AG04450 (cell line): ENCODE measurements at regions not wholly inside any gene's neighbourhood (a gene's known extent, or its start where the extent isn't known, plus 50 kb on each side); places are given as distances from the start of the nearest gene placed in this dataset.
A peak's percentile ranks its signal among the peaks of the same experiment; 100 is the strongest.

Experiments
- CTCF ChIA-PET: fragments of 300-600, 350-600 bp; formaldehyde crosslinking; extraction: SDS; loops from one replicate; lab custom pipeline; 2022; ENCODE audit warnings: antibody characterized with exemption, inconsistent platforms; lab: Charles Lee
- POLR2A ChIA-PET: fragments of 350-600 bp; formaldehyde crosslinking; extraction: SDS; loops from one replicate; lab custom pipeline; 2021; ENCODE audit warnings: antibody characterized with exemption, inconsistent platforms; lab: Yijun Ruan, JAX
- DNase-seq: peaks from one replicate; pipeline ENCODE4 v3.0.0-alpha.2; 2011; ENCODE audit warnings: low read depth, low spot score
- H3K27ac ChIP-seq: one replicate; pipeline ENCODE4 v1.5.1; 2012; ENCODE audit warnings: low read depth, low read length, control low read depth
- H3K27me3 ChIP-seq: one replicate; pipeline ENCODE4 v1.6.0; 2012; ENCODE audit warnings: low read length; ENCODE audit not compliant: control insufficient read depth, insufficient read depth
- H3K4me3 ChIP-seq: 2 replicates; pipeline ENCODE4 v1.5.1; 2011; ENCODE audit warnings: mild to moderate bottlenecking, low read depth, low read length, control low read depth
- H3K9me3 ChIP-seq: 2 replicates; pipeline ENCODE4 v1.5.1; 2012; ENCODE audit warnings: low read length; ENCODE audit not compliant: control insufficient read depth, insufficient read depth
- CTCF ChIP-seq: IDR thresholded peaks from 2 replicates; pipeline ENCODE4 v1.5.1; 2011; ENCODE audit warnings: low read depth, low read length, control low read depth, inconsistent platforms

DNA sequence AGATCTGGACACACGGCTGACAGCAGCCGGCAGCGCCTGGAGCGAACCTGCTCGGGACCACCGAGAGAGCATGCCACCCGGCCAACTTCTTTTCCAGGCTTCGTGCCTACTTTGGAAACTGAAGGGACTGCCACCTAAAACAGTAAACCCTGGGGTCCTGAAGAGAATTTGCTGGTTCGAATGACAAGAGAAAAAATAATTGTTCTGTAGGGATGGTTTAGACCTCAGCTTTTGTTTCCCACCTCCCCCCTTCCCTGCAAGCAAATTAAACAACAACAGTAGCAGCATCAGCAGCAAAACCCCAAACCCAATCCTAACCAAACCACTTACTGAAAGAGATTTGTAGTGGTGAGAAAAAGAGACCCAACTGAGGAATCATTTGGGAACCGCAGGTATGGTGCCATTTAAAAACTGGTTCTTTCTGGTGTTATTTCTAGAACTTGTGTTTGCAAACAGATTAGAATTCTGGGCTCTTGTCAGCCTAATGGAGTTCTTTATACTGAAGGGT, 105.6 kb downstream of the LEPR start:
- Histone ChIP-seq H3K4me3 (peak overlapping the region; percentile 52), H3K27me3 (peaks cover 27% of the 10 kb centered on the region), H3K27ac (no peak overlapping the region), H3K9me3 (no peaks in the 10 kb centered on the region)
- TF ChIP-seq CTCF, result no peak
- ChIA-PET CTCF (interaction anchor here (0.7 kb wide), 1 partner anchor 12 kb away, joined by 3 read pairs; no protein-coding TSS in a partner anchor), POLR2A (no interaction called here)
- DNase-seq, result no peak

GRCh38 chr1:65527190-65527589, 106.7 kb downstream of the LEPR start:
- CTCF ChIA-PET, result no interaction called here

DNA sequence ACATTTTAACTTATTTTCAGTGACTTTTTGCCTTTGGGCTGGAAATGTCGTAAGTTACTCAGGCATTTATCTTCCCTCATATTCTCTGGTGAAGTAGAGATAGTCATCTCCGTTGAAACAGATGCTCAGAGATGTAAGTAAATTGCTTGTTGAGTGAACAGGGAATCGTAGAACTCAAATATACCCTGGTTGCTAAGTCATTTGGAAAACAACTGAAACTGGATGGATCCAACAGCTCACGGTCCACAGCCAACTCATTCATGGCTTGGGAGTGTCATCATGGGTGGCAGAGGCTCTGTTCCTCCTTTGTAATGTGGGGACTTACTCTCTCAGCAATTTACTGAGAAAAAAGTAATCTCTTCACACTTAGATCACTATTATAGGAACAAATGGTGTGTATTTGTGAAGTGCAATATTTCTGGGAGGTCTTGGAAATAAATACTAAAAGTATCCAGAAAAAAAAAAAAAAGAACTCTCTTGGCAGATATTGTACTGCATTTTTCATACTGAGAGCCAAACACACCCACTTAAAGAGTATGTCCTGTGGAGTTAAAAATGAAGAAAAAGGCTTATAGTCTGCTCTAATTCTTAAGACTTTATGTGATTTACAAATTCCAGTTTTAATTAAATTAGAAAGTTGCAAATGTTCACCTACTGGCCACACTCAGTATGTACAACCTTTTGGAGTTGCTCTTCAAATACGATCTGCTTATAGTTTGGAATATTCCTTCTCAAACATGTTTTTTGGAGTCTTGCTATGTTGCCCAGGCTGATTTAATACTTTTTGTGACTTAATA, 107.4 kb downstream of the LEPR start:
- Histone ChIP-seq H3K27me3 (peaks cover 27% of the 10 kb centered on the region), H3K9me3 (no peaks in the 10 kb centered on the region), H3K27ac (no peak overlapping the region), H3K4me3 (no peak overlapping the region)
- peak; percentile 23 for TF ChIP-seq CTCF
- no peak for DNase-seq
- CTCF ChIA-PET, result no interaction called here
- POLR2A ChIA-PET, result no interaction called here

More at GRCh38 chr1:65527190-65527589, 106.7 kb downstream of the LEPR start:
- Histone ChIP-seq H3K9me3 (no peaks in the 10 kb centered on the region), H3K27ac (no peak overlapping the region), H3K27me3 (peaks cover 27% of the 10 kb centered on the region), H3K4me3 (no peak overlapping the region)
- TF ChIP-seq CTCF, result no peak
- no peak for DNase-seq
- POLR2A ChIA-PET, result no interaction called here

- H3K9me3 ChIP-seq, result no peaks in the 10 kb centered on the region
- H3K27me3 ChIP-seq, result peaks cover 6% of the 10 kb centered on the region
- ChIA-PET POLR2A (no interaction called here), CTCF (interaction anchor here (0.6 kb wide), 1 partner anchor 846 kb away, joined by 3 read pairs; no protein-coding TSS in a partner anchor)
- H3K4me3 ChIP-seq, result no peak overlapping the region
- no peak overlapping the region for H3K27ac ChIP-seq
- DNase-seq, result no peak
- no peak for TF ChIP-seq CTCF
Observed at GRCh38 chr1:65531972-65532570, 111.6 kb downstream of the LEPR start.

GRCh38 chr1:65535981-65536380, 115.5 kb downstream of the LEPR start:
- H3K9me3 ChIP-seq, result no peaks in the 10 kb centered on the region
- ChIA-PET POLR2A (no interaction called here), CTCF (interaction anchor here (1.2 kb wide), 1 partner anchor 152 kb away, joined by 3 read pairs; no protein-coding TSS in a partner anchor)
- no peaks in the 10 kb centered on the region for H3K27me3 ChIP-seq
- DNase-seq, result no peak
- no peak for TF ChIP-seq CTCF
- no peak overlapping the region for H3K27ac ChIP-seq
- H3K4me3 ChIP-seq, result no peak overlapping the region
